Sigmoid colon (tissue), 3 donors: ENCODE measurements at regions not wholly inside any gene's neighbourhood (a gene's known extent, or its start where the extent isn't known, plus 50 kb on each side); places are given as distances from the start of the nearest gene placed in this dataset.

Experiments used
- POLR2A ChIP-seq, 2 donors: fragments of 450-650 bp; IDR thresholded peaks; one replicate each; pipeline ENCODE4 v1.6.1; 2016; ENCODE audit warnings: antibody characterized with exemption in 2 of 2, mild to moderate bottlenecking in 2 of 2, moderate library complexity in 2 of 2
- TF ChIP-seq, protein P1 (sequence below), 4 experiments: fragments of 450-650 bp in 3 of 4; fragments of 200-600 bp in 1 of 4; IDR thresholded peaks; one replicate each; pipeline ENCODE4 v1.5.1; 2016 to 2019; ENCODE audit warnings: antibody characterized with exemption in 4 of 4, mild to moderate bottlenecking in 3 of 4, moderate library complexity in 2 of 4

DNA sequence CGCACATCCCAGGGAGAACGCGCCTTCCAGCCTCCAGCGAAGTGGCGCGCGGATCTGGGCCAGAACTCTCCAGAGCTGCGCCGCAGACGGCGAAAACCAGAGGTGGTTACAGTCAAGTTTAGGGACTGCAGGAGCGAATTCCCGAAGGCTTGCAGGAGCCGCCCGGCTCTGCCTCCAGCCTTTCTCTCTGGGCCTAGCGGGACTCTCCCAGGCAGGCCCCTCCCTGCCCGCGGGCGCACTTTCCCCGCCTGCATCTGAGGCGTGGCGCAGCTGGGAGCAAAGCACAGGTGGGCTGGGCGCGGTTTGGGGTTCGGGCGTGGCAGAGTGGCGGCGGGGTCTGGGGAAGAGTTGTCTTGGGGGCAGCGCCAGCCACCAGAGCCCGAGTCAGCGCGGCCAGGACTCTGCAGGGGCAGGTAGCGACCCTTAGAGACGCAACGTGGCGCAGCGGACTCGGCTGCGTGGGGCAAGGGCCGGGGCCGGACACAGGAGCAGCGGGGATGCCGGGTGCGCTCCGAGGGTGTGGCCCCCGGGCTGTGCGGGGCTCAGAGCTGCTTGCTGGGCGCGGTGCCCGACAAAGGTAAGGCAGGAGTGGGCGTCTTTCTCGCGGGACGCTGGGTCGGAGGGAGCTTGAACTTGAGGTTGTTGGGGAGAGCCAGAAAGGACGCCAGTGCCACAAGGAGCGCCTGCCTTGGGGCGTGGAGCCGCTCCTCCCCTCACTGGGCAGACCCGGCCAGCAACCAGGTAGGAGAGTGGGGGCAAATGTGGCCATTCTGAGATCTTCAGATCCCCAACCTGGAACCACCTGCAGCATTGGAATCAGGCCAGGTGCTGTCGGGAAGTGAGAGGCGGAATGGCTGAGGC is 1126.0 kb downstream of the AACS start:
- TF ChIP-seq, protein P1, sequence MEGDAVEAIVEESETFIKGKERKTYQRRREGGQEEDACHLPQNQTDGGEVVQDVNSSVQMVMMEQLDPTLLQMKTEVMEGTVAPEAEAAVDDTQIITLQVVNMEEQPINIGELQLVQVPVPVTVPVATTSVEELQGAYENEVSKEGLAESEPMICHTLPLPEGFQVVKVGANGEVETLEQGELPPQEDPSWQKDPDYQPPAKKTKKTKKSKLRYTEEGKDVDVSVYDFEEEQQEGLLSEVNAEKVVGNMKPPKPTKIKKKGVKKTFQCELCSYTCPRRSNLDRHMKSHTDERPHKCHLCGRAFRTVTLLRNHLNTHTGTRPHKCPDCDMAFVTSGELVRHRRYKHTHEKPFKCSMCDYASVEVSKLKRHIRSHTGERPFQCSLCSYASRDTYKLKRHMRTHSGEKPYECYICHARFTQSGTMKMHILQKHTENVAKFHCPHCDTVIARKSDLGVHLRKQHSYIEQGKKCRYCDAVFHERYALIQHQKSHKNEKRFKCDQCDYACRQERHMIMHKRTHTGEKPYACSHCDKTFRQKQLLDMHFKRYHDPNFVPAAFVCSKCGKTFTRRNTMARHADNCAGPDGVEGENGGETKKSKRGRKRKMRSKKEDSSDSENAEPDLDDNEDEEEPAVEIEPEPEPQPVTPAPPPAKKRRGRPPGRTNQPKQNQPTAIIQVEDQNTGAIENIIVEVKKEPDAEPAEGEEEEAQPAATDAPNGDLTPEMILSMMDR (IDR thresholded peaks at IDR 0.05): no peak
- no peak for TF ChIP-seq POLR2A (IDR thresholded peaks at IDR 0.05)
